OCI-LY7 (cell line): ENCODE measurements at regions not wholly inside any gene's neighbourhood (a gene's known extent, or its start where the extent isn't known, plus 50 kb on each side); places are given as distances from the start of the nearest gene placed in this dataset.

Experiments used
- BruUV-seq: library from RNA; stranded (reverse); fragments of 400-500 nt; replicated peaks from 2 replicates; lab custom pipeline; 2021; lab: Mats Ljungman, UMichigan
- CTCF ChIA-PET: fragments of 300-600 bp; sonication (Branson Sonifier 250); formaldehyde crosslinking; loops from one replicate; lab custom pipeline; 2022; ENCODE audit warnings: antibody characterized with exemption; ENCODE audit not compliant: unreplicated experiment; lab: Charles Lee
- POLR2A ChIA-PET: fragments of 300-600 bp; sonication (Branson Sonifier 250); formaldehyde crosslinking; loops from one replicate; lab custom pipeline; 2022; ENCODE audit warnings: antibody characterized with exemption; lab: Charles Lee
- DNase-seq: peaks from one replicate; pipeline ENCODE4 v3.0.0-alpha.2; 2015; ENCODE audit warnings: low spot score
- H2AFZ ChIP-seq: fragments of 200-600 bp; sonication (generic), shearing (Covaris generic); 2 replicates; pipeline ENCODE4 v1.6.1; 2014; ENCODE audit warnings: mild to moderate bottlenecking, antibody characterized with exemption, low read length, moderate library complexity
- H3K27ac ChIP-seq: fragments of 200-600 bp; sonication (generic); 2 replicates; pipeline ENCODE4 v1.5.1; 2014; ENCODE audit warnings: mixed run types, low read depth, mild to moderate bottlenecking, moderate library complexity, low read length, inconsistent platforms; ENCODE audit not compliant: poor library complexity, severe bottlenecking
- H3K36me3 ChIP-seq: fragments of 200-600 bp; sonication (generic); 2 replicates; pipeline ENCODE4 v1.6.1; 2014; ENCODE audit warnings: mild to moderate bottlenecking, antibody characterized with exemption, low read length, moderate library complexity, mixed read lengths; ENCODE audit not compliant: insufficient read depth
- H3K4me1 ChIP-seq: fragments of 200-600 bp; sonication (generic); 2 replicates; pipeline ENCODE4 v1.5.1; 2014; ENCODE audit warnings: mild to moderate bottlenecking, low read length; ENCODE audit not compliant: insufficient read depth, poor library complexity, severe bottlenecking
- H3K4me2 ChIP-seq: fragments of 200-600 bp; sonication (generic); 2 replicates; pipeline ENCODE4 v1.6.1; 2014; ENCODE audit warnings: mild to moderate bottlenecking, low read length
- H3K4me3 ChIP-seq: fragments of 200-600 bp; sonication (generic); 2 replicates; pipeline ENCODE4 v1.5.1; 2014; ENCODE audit warnings: mild to moderate bottlenecking, low read depth, low read length; ENCODE audit not compliant: poor library complexity, severe bottlenecking
- H3K79me2 ChIP-seq: fragments of 200-600 bp; sonication (generic); 2 replicates; pipeline ENCODE4 v1.6.1; 2016; ENCODE audit warnings: low read depth, mild to moderate bottlenecking, low read length, moderate library complexity, mixed read lengths; ENCODE audit not compliant: insufficient read depth
- H3K9me2 ChIP-seq: fragments of 200-600 bp; sonication (generic); 2 replicates; pipeline ENCODE4 v1.6.1; 2016; ENCODE audit warnings: mild to moderate bottlenecking, low read length, mixed read lengths; ENCODE audit not compliant: insufficient read depth
- H3K9me3 ChIP-seq: fragments of 200-600 bp; sonication (generic); 2 replicates; pipeline ENCODE4 v1.6.1; 2014; ENCODE audit warnings: mild to moderate bottlenecking, mixed run types, low read length, mixed read lengths
- H4K20me1 ChIP-seq: fragments of 200-600 bp; sonication (generic); 2 replicates; pipeline ENCODE4 v1.6.1; 2014; ENCODE audit warnings: mild to moderate bottlenecking, antibody characterized with exemption, low read length, moderate library complexity, mixed read lengths; ENCODE audit not compliant: insufficient read depth
- CTCF ChIP-seq: fragments of 200-600 bp; sonication (generic); conservative IDR thresholded peaks from 2 replicates; pipeline ENCODE4 v1.5.1; 2014; ENCODE audit warnings: mild to moderate bottlenecking, antibody characterized with exemption, low read length, moderate library complexity, mixed read lengths
- EZH2phosphoT487 ChIP-seq: fragments of 200-600 bp; sonication (generic); IDR thresholded peaks from 2 replicates; pipeline ENCODE4 v1.6.1; 2018; ENCODE audit warnings: low read depth, borderline replicate concordance, mild to moderate bottlenecking, mixed run types, antibody characterized with exemption, low read length, moderate library complexity, mixed read lengths
- intact Hi-C: fragments of 100-400 bp; cut with micrococcal nuclease; formaldehyde crosslinking; loops from one replicate; pipeline ENCODE4 v1.10.0; 2022; ENCODE audit not compliant: unreplicated experiment

- ChIA-PET POLR2A (interaction anchor here (0.7 kb wide), 1 partner anchor 28 kb away, joined by 3 read pairs; no protein-coding TSS in a partner anchor), CTCF (no interaction called here)
- no peak for DNase-seq
- no TSS peak for BruUV-seq
- no peaks in the 10 kb centered on the region for H3K9me3 ChIP-seq
- no peak for TF ChIP-seq CTCF
- no peak for TF ChIP-seq EZH2phosphoT487
- no peaks in the 10 kb centered on the region for H3K36me3 ChIP-seq
- H3K79me2 ChIP-seq: no peaks in the 10 kb centered on the region
- H4K20me1 ChIP-seq: no peaks in the 10 kb centered on the region
- no peak overlapping the region for H3K4me2 ChIP-seq
- H3K4me3 ChIP-seq: no peak overlapping the region
- no peak overlapping the region for H3K27ac ChIP-seq
- H3K9me2 ChIP-seq: no peaks in the 10 kb centered on the region
- no peaks in the 10 kb centered on the region for H3K4me1 ChIP-seq
- H2AFZ ChIP-seq: no peak overlapping the region
- intact Hi-C loops: no loop called here
Measured at GRCh38 chr20:39563349-39563748, 601.2 kb downstream of the DHX35 start.

- no peaks in the 10 kb centered on the region for H3K9me3 ChIP-seq
- intact Hi-C loops: no loop called here
- no peaks in the 10 kb centered on the region for H3K4me1 ChIP-seq
- H4K20me1 ChIP-seq: no peaks in the 10 kb centered on the region
- CTCF ChIA-PET: no interaction called here
- H3K4me3 ChIP-seq: no peak overlapping the region
- H3K9me2 ChIP-seq: no peaks in the 10 kb centered on the region
- H3K79me2 ChIP-seq: no peaks in the 10 kb centered on the region
- H3K36me3 ChIP-seq: no peaks in the 10 kb centered on the region
- TF ChIP-seq EZH2phosphoT487: no peak
- no peak for TF ChIP-seq CTCF
- POLR2A ChIA-PET: no interaction called here
- no peak overlapping the region for H3K27ac ChIP-seq
- no TSS peak for BruUV-seq
- no peak overlapping the region for H3K4me2 ChIP-seq
- H2AFZ ChIP-seq: no peak overlapping the region
- DNase-seq: no peak
Measured at GRCh38 chr20:39554341-39554740, 592.2 kb downstream of the DHX35 start.

- POLR2A ChIA-PET: no interaction called here
- H3K9me2 ChIP-seq: no peaks in the 10 kb centered on the region
Measured at GRCh38 chr20:39553120-39553519, 591.0 kb downstream of the DHX35 start.

More at GRCh38 chr20:39553120-39553519, 591.0 kb downstream of the DHX35 start:
- H3K9me3 ChIP-seq: no peaks in the 10 kb centered on the region
- CTCF ChIA-PET: no interaction called here
- no peaks in the 10 kb centered on the region for H3K4me1 ChIP-seq
- H3K27ac ChIP-seq: no peak overlapping the region
- H3K4me2 ChIP-seq: no peak overlapping the region
- DNase-seq: no peak
- TF ChIP-seq EZH2phosphoT487 (no peak), CTCF (no peak)
- no peak overlapping the region for H3K4me3 ChIP-seq
- BruUV-seq: no TSS peak
- H2AFZ ChIP-seq: no peak overlapping the region
- no peaks in the 10 kb centered on the region for H3K79me2 ChIP-seq
- intact Hi-C loops: no loop called here
- H3K36me3 ChIP-seq: no peaks in the 10 kb centered on the region
- no peaks in the 10 kb centered on the region for H4K20me1 ChIP-seq
